Stimulated activated naive CD8-positive, alpha-beta T cell treated with anti-CD3 and anti-CD28 coated beads, Interleukin-15, Interleukin-2, amounts not matched to agents 100 ng/mL and 50 ng/mL, for 24 hours (primary cell): ENCODE measurements at regions not wholly inside any gene's neighbourhood (a gene's known extent, or its start where the extent isn't known, plus 50 kb on each side); places are given as distances from the start of the nearest gene placed in this dataset.

Source experiments
- H3K27ac Mint-ChIP-seq: one replicate; pipeline ENCODE4 v1.8.0; 2021; ENCODE audit warnings: mild to moderate bottlenecking, mixed read lengths
- H3K27me3 Mint-ChIP-seq: one replicate; pipeline ENCODE4 v1.8.0; 2021; ENCODE audit warnings: mixed read lengths
- H3K36me3 Mint-ChIP-seq: one replicate; pipeline ENCODE4 v1.8.0; 2021; ENCODE audit warnings: low read depth, mixed read lengths
- H3K4me1 Mint-ChIP-seq: one replicate; pipeline ENCODE4 v1.8.0; 2021; ENCODE audit warnings: low read depth, mixed read lengths
- H3K4me3 Mint-ChIP-seq: one replicate; pipeline ENCODE4 v1.8.0; 2021; ENCODE audit warnings: mild to moderate bottlenecking, mixed read lengths
- H3K9me3 Mint-ChIP-seq: one replicate; pipeline ENCODE4 v1.8.0; 2021; ENCODE audit warnings: mixed read lengths

GRCh38 chr5:139745800-139746690, 49.6 kb upstream of the PSD2 start:
- Mint-ChIP-seq H3K4me1 (peaks cover 50% of the 10 kb centered on the region), H3K36me3 (no peaks in the 10 kb centered on the region), H3K9me3 (no peaks in the 10 kb centered on the region), H3K4me3 (peak overlapping the region; percentile 77), H3K27me3 (no peaks in the 10 kb centered on the region), H3K27ac (peak overlapping the region; percentile 32)
